HG02763 (cell line): ENCODE measurements at regions not wholly inside any gene's neighbourhood (a gene's known extent, or its start where the extent isn't known, plus 50 kb on each side); places are given as distances from the start of the nearest gene placed in this dataset.
"Not testable (repeated sequence)": the region's sequence is repeated elsewhere in the genome, so short reads cannot be mapped to it uniquely, and the experiment has no call there.

Source experiments
- ATAC-seq: cut with Tn5 transposase; IDR thresholded peaks from one replicate; pipeline ENCODE4 v1.9.1; 2021; ENCODE audit warnings: mild to moderate bottlenecking, moderate library complexity; ENCODE audit not compliant: unreplicated experiment

DNA sequence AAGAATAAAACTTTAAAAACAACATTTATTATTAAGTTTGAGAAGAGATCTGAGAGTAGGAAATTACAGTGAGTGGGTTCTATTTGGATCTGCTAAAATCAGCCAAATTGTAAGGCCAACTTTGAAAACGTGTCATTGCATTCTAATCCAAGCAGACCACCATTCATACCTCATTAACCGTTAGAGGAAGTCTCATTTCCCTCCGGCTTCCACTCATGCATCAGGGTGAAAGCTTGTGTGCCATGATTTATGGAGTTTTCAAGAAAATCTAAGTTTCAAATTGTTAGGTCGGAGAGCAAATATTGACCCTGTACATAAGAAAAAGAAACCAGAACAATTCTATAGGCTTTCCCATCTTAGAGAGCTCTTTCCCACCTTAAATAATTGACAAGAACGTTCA lies 166.6 kb upstream of the NRG3 start:
- ATAC-seq, result no peak

DNA sequence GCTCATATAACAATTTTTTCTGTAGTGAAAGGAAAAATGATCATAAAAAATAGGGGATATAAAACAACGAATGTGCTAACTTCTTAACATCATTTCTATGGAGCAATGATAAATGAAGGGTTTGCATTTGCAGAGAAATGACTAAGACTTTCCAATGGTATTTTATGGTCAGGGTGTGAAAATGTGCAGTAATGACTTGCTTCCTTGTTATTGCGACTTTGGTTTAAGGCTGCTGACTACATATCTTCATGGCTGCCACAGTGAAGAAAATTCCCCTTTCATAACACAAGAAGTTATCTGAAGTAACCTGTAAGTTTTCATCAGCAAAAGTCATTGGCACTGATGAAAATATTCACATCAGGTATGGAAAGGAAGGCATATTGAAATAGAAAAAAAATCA lies 166.1 kb upstream of the NRG3 start:
- ATAC-seq, result no peak

- no peak for ATAC-seq
Measured at GRCh38 chr10:81722399-81722798, 152.6 kb upstream of the NRG3 start.

GRCh38 chr10:81724431-81724830 lies 150.6 kb upstream of the NRG3 start:
- ATAC-seq, result no peak

DNA sequence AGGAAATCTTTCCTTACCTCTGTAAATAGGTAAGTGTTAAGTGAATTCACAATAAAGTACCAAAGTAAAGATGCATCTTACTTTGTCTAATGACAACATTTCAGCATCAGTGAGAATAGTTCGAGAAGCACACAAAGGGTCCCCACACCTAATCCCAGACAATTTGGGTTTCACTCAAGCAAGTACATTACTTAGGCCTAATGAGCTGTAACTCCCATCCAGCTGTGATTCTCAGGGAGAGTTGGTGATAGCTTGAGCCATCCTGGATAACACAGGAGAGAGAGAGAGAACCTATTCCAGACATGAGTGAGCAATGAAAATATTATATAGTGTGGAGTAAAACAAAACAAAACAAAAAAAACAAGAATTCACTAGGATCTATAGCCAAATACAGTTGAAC lies 149.1 kb upstream of the NRG3 start:
- no peak for ATAC-seq

DNA sequence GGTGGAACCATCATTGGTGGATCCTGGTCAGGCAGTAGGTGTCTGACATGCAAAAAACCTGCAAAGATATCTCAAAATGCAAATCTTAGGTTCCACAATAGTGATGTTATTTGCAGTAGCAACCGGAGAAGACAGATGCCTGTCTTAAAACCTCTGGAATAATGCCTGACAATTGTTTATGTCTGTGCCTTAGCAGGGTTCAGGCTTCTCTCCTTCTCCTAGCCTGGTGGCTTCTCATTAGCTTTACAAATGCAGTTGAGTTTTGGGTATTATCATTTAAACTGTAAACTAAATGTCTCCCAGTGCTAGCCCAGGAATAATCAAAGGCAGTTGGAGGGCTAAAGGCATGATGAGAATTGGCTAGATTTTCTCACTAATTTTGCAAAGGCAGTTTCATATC lies 146.3 kb upstream of the NRG3 start:
- ATAC-seq, result no peak

DNA sequence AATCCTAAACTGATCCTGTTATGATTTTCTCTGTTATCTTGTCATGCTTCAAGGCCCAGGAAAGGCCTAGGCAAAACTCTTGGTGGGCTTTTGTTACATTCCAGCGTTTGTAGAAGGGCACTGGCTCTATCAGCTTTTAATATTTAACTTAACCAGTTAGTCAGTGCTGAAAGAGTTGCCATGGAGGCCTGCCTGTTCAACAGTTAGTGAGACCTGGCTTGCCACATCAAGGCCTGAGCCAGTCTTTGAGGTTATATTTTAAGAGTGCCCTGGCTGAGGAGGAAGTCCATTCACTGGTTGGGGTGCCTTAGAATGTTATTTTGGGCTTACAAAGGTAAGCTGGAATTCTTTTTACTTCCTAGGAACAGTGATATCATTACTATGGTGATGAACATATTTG lies 144.1 kb upstream of the NRG3 start:
- no peak for ATAC-seq

DNA sequence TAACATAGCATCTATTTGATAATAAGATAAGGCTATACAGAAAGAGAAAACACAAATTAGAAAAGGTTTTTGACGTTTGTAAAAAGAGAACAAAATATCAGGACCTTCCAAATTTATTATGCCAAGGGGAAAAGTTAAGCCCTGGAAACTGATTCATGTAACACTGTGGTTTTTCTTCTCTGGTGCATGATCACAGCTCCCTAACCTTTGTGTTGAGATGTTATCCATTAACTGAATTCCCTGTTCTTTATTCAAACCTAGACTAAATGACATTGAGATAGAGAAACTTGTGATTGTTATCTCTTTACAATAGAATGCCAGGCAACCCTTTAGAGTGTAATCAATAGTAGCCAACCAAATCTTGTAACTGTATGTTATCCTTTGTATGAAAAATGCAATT lies 141.5 kb upstream of the NRG3 start:
- no peak for ATAC-seq

GRCh38 chr10:81735167-81735566 lies 139.8 kb upstream of the NRG3 start:
- ATAC-seq, result not testable (repeated sequence)

- no peak for ATAC-seq
Measured at GRCh38 chr10:81759111-81759510, 115.9 kb upstream of the NRG3 start.

GRCh38 chr10:81784111-81784597 lies 90.8 kb upstream of the NRG3 start:
- no peak for ATAC-seq

GRCh38 chr10:81792729-81793128 lies 82.3 kb upstream of the NRG3 start:
- ATAC-seq, result no peak

GRCh38 chr10:81806842-81807241 lies 68.2 kb upstream of the NRG3 start:
- no peak for ATAC-seq

GRCh38 chr10:81814842-81815241 lies 60.2 kb upstream of the NRG3 start:
- no peak for ATAC-seq

DNA sequence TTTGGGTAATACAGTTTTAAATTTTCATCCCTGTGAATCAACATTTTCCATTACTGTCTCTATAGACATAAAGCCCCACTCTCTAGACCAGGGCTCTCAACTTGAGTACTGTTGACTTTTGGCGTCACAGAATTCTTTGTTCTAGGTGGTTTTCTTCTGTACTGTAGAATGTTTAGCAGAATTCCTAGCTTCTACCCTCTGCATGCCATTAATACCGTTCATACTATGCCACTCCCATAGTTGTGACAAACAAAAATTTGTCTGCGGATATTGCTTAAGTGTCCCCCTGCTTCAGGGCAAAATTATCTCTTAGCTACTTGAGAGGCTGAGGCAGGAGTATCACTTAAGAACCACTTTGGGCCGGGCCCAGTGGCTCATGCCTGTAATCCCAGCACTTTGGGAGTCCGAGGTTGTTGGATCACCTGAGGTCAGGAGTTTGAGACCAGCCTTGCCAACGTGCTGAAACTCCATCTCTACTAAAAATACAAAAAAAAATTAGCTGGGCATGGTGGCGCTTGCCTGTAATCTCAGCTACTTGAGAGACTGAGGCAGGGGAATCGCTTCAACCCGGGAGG lies 57.3 kb upstream of the NRG3 start:
- no peak for ATAC-seq

GRCh38 chr10:81820418-81820817 lies 54.6 kb upstream of the NRG3 start:
- ATAC-seq, result no peak
